CD4-positive, CD25-positive, alpha-beta regulatory T cell (primary cell): ENCODE measurements at regions not wholly inside any gene's neighbourhood (a gene's known extent, or its start where the extent isn't known, plus 50 kb on each side); places are given as distances from the start of the nearest gene placed in this dataset.

Source experiments
- ATAC-seq, 2 donors: fragments of 150-1000 bp; cut with Tn5 transposase; one replicate each; pipeline ENCODE4 v1.10.0; 2021; ENCODE audit warnings: low read depth in 2 of 2, moderate number of reproducible peaks in 2 of 2, moderate library complexity in 1 of 2
- DNase-seq, 3 donors: peaks; one replicate each; pipeline versions ENCODE4 v3.0.0 to v3.0.0-alpha.2; 2012 to 2022; ENCODE audit warnings: mixed read lengths in 1 of 3
- H3K27ac ChIP-seq: one replicate; pipeline ENCODE4 v1.7.0; 2013; ENCODE audit warnings: mild to moderate bottlenecking, low read length; ENCODE audit not compliant: insufficient read depth, poor library complexity, severe bottlenecking
- H3K27me3 ChIP-seq: one replicate; pipeline ENCODE4 v1.7.0; 2013; ENCODE audit warnings: low read length; ENCODE audit not compliant: control insufficient read depth, insufficient read depth
- H3K36me3 ChIP-seq: one replicate; pipeline ENCODE4 v1.7.0; 2013; ENCODE audit warnings: mild to moderate bottlenecking, low read length, moderate library complexity; ENCODE audit not compliant: control insufficient read depth, insufficient read depth
- H3K4me1 ChIP-seq: 2 replicates; pipeline ENCODE4 v1.7.0; 2013; ENCODE audit warnings: mild to moderate bottlenecking, low read length; ENCODE audit not compliant: insufficient read depth, control insufficient read depth, poor library complexity, severe bottlenecking
- H3K4me3 ChIP-seq: one replicate; pipeline ENCODE4 v1.7.0; 2013; ENCODE audit warnings: low read depth, mild to moderate bottlenecking, low read length, moderate library complexity
- H3K9me3 ChIP-seq, 2 experiments: 1 replicate in 1 of 2; 2 replicates in 1 of 2; pipeline ENCODE4 v1.7.0; 2013; ENCODE audit warnings: low read length in 2 of 2, mild to moderate bottlenecking in 1 of 2, moderate library complexity in 1 of 2; ENCODE audit not compliant: control insufficient read depth in 2 of 2
- H3K27ac Mint-ChIP-seq, 3 donors: one replicate each; pipeline ENCODE4 v1.8.0; 2020 to 2022; ENCODE audit warnings: mild to moderate bottlenecking in 3 of 3, mixed read lengths in 3 of 3, moderate library complexity in 2 of 3
- H3K27me3 Mint-ChIP-seq: one replicate; pipeline ENCODE4 v1.8.0; 2022; ENCODE audit warnings: mild to moderate bottlenecking, mixed read lengths
- H3K36me3 Mint-ChIP-seq: one replicate; pipeline ENCODE4 v1.8.0; 2020; ENCODE audit warnings: mixed read lengths
- H3K4me1 Mint-ChIP-seq, 4 donors: one replicate each; pipeline ENCODE4 v1.8.0; 2020 to 2022; ENCODE audit warnings: mixed read lengths in 4 of 4, mild to moderate bottlenecking in 1 of 4
- H3K4me3 Mint-ChIP-seq, 4 donors: one replicate each; pipeline ENCODE4 v1.8.0; 2020 to 2022; ENCODE audit warnings: mild to moderate bottlenecking in 4 of 4, mixed read lengths in 4 of 4, moderate library complexity in 3 of 4
- H3K9me3 Mint-ChIP-seq, 7 donors: one replicate each; pipeline ENCODE4 v1.8.0; 2020 to 2022; ENCODE audit warnings: mixed read lengths in 7 of 7, mild to moderate bottlenecking in 3 of 7, moderate library complexity in 2 of 7

DNA sequence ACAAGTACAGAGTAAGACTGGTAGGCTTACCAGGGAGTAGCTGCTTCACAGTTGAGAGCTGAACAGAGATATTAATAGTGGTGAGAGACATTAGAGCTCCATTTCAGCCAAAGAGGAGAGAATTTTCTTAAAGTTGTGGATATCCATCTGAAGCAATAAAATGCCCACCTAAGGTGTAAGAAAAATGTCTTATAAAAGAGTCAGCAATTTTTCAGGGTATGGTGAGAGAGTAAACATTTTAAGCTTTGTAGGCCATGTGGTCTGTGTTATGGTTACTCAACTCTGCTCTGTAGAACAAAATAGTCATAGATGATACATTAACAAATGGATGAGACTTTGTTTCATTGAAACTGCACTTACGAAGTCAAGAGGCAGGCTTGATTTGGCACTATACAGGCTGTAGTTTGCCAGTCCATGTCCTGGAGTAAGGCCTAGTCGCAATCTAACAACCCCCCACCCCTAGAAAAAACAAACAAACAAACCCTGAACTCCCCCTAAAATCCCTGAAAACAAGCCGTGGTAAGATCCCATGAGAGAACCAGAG lies 945.4 kb upstream of the SEMA6A start:
- no peaks in the 10 kb centered on the region for H3K27me3 ChIP-seq
- Mint-ChIP-seq H3K27ac (no peak overlapping the region), H3K4me1 (no peaks in the 10 kb centered on the region), H3K4me3 (no peak overlapping the region), H3K36me3 (no peaks in the 10 kb centered on the region), H3K9me3 (peaks cover 4 to 14% (median 7%) of the 10 kb centered on the region in 7 donors), H3K27me3 (no peaks in the 10 kb centered on the region)
- no peak overlapping the region for H3K4me3 ChIP-seq
- H3K9me3 ChIP-seq = no peaks in the 10 kb centered on the region
- DNase-seq (no peak), ATAC-seq (no peak)
- H3K27ac ChIP-seq = no peak overlapping the region
- H3K36me3 ChIP-seq = no peaks in the 10 kb centered on the region
- no peaks in the 10 kb centered on the region for H3K4me1 ChIP-seq

DNA sequence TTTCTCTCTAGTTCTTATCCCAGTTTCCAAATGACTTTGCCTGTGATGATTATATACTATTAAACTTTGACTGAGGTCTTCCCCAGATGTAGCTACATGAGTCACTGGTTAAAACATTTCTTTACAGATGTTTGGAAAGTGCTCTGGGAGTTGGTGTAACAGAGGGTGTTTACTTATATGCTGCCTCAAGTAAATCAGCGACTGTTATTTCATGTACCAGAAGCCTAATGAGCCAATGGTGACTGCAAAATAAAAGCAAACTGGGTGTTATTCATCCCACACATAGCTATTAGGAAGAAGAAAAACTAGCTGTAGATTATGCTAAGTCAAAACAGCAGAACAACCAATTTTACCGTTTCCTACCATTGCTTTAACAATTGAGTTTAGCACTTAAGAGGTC lies 929.7 kb upstream of the SEMA6A start:
- Histone ChIP-seq H3K36me3 (no peaks in the 10 kb centered on the region), H3K9me3 (no peaks in the 10 kb centered on the region), H3K27ac (no peak overlapping the region), H3K4me3 (no peak overlapping the region), H3K4me1 (no peaks in the 10 kb centered on the region), H3K27me3 (no peaks in the 10 kb centered on the region)
- no peak overlapping the region for H3K27ac Mint-ChIP-seq
- H3K4me1 Mint-ChIP-seq = no peaks in the 10 kb centered on the region
- ATAC-seq = no peak
- no peaks in the 10 kb centered on the region for H3K27me3 Mint-ChIP-seq
- no peaks in the 10 kb centered on the region for H3K36me3 Mint-ChIP-seq
- no peak overlapping the region for H3K4me3 Mint-ChIP-seq
- H3K9me3 Mint-ChIP-seq = peaks cover 0 to 10% (median 1%) of the 10 kb centered on the region in 7 donors
- DNase-seq = no peak

DNA sequence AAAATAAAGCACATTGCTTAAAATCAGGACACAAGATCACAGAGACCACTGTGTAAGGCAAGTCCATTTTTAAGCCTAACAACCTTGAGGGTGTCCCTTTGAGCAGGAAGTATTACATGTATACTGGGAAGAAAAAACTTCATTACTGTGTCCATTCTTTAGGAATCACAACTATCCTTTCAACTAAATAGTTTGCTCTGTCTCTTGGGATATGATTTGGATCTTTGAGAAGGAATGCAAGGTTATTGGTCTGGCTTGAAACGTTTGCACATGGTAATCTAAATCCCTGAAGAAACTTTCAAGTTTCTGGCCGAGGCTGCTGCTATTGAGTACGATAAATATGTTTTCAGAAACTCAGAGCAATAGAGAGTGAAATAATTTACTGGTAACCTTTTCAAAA lies 923.0 kb upstream of the SEMA6A start:
- Mint-ChIP-seq H3K4me3 (no peak overlapping the region), H3K9me3 (peaks cover 0 to 22% (median 2%) of the 10 kb centered on the region in 7 donors), H3K36me3 (no peaks in the 10 kb centered on the region), H3K4me1 (no peaks in the 10 kb centered on the region), H3K27ac (no peak overlapping the region), H3K27me3 (no peaks in the 10 kb centered on the region)
- no peaks in the 10 kb centered on the region for H3K36me3 ChIP-seq
- no peak overlapping the region for H3K27ac ChIP-seq
- no peaks in the 10 kb centered on the region for H3K27me3 ChIP-seq
- no peaks in the 10 kb centered on the region for H3K4me1 ChIP-seq
- no peak for ATAC-seq
- H3K9me3 ChIP-seq = no peaks in the 10 kb centered on the region
- DNase-seq = no peak
- no peak overlapping the region for H3K4me3 ChIP-seq

DNA sequence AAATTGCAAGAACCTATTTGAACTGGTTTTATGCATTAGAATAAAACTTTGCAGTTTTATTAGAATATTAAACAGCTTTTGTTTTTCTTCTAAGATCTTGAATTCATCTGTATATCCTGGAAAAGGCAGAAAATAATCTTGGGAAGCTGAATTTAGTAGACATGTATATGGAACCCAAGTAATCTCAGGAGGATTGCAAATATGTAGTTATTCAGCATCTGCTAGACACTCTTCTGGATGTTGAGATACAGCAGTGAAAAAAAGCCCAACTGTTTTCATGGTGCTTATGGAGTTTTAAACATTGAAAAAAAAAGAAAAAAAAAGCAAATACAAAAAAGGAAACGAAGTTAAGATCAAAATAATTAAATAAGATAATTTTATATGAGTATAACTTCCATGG lies 922.2 kb upstream of the SEMA6A start:
- no peaks in the 10 kb centered on the region for H3K27me3 ChIP-seq
- ATAC-seq (no peak), DNase-seq (no peak)
- H3K4me3 ChIP-seq = no peak overlapping the region
- no peaks in the 10 kb centered on the region for H3K4me1 ChIP-seq
- Mint-ChIP-seq H3K4me1 (no peaks in the 10 kb centered on the region), H3K4me3 (no peak overlapping the region), H3K27me3 (no peaks in the 10 kb centered on the region), H3K36me3 (no peaks in the 10 kb centered on the region), H3K9me3 (peaks cover 0 to 14% (median 2%) of the 10 kb centered on the region in 7 donors), H3K27ac (no peak overlapping the region)
- H3K27ac ChIP-seq = no peak overlapping the region
- no peaks in the 10 kb centered on the region for H3K36me3 ChIP-seq
- no peaks in the 10 kb centered on the region for H3K9me3 ChIP-seq

DNA sequence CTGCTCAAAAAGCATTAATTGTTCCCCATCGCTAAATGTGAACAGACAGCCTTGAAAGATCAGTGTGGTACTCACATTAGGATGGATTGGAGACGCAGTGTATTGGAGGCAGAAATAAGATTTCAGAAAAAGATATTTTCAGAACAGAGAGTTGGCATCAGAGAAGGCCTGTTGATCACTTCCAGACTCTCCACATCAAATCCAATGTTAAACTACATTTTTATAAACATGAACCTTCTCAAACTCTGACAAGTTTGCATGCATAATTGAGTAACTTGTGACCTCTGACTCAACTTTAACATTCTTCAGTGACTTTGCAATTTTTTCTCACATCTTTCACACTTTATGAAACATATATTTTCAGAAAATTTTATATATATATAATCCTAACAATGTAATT lies 919.6 kb upstream of the SEMA6A start:
- H3K36me3 ChIP-seq = no peaks in the 10 kb centered on the region
- no peak for DNase-seq
- no peak overlapping the region for H3K27ac ChIP-seq
- H3K27me3 ChIP-seq = no peaks in the 10 kb centered on the region
- H3K4me3 Mint-ChIP-seq = no peak overlapping the region
- no peak overlapping the region for H3K4me3 ChIP-seq
- no peaks in the 10 kb centered on the region for H3K27me3 Mint-ChIP-seq
- no peaks in the 10 kb centered on the region for H3K36me3 Mint-ChIP-seq
- H3K27ac Mint-ChIP-seq = no peak overlapping the region
- H3K9me3 Mint-ChIP-seq = peaks cover 0 to 14% (median 0%) of the 10 kb centered on the region in 7 donors
- no peaks in the 10 kb centered on the region for H3K4me1 ChIP-seq
- H3K9me3 ChIP-seq = no peaks in the 10 kb centered on the region
- ATAC-seq = no peak
- H3K4me1 Mint-ChIP-seq = no peaks in the 10 kb centered on the region

DNA sequence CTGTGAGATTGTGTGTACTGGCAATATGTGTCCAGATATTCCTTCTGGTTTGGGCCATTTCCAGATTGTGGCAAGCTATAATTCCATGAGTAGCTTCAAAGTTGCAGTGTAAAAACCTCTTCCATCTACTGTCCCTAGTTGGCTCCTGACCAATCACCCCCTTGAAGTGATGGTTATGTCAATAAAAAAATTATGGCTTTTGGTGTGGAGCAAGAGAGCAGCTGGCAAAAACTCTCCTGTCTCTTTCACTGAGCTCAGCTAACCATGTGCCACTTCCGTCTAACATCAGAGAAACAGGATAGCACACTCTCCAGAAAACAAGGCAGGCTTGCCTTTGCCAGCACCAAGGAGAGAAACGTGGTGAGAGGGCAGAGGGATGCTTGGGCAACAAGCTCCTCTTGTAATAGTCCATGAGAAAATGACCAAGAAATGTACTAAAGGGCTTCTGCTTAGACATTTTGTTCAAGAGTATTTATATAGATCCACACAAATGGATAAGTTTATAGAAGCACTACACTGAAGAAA lies 914.4 kb upstream of the SEMA6A start:
- Mint-ChIP-seq H3K4me3 (no peak overlapping the region), H3K36me3 (no peaks in the 10 kb centered on the region), H3K27me3 (no peaks in the 10 kb centered on the region), H3K4me1 (no peaks in the 10 kb centered on the region), H3K9me3 (peaks cover 0 to 7% (median 0%) of the 10 kb centered on the region in 7 donors), H3K27ac (no peak overlapping the region)
- Histone ChIP-seq H3K36me3 (no peaks in the 10 kb centered on the region), H3K9me3 (no peaks in the 10 kb centered on the region), H3K27ac (no peak overlapping the region), H3K27me3 (no peaks in the 10 kb centered on the region), H3K4me3 (no peak overlapping the region), H3K4me1 (no peaks in the 10 kb centered on the region)
- DNase-seq (no peak), ATAC-seq (no peak)

DNA sequence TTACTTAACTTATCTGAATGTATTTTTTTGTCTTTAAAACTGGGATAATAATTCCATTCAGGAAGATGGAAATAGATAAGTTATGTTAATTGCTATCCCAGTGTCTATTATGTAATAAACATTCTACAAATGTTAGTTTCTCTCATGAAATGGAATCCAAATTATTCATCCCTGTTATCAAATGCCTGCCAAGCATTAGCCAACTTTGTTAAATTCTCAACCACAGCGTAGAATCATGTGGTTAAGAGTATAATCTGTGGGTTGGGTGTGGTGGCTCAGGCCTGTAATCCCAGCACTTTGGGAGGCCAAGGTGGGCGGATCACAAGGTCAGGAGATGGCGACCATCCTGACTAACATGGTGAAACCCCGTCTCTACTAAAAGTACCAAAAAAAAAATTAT lies 912.9 kb upstream of the SEMA6A start:
- H3K27ac Mint-ChIP-seq = no peak overlapping the region
- H3K27me3 Mint-ChIP-seq = no peaks in the 10 kb centered on the region

DNA sequence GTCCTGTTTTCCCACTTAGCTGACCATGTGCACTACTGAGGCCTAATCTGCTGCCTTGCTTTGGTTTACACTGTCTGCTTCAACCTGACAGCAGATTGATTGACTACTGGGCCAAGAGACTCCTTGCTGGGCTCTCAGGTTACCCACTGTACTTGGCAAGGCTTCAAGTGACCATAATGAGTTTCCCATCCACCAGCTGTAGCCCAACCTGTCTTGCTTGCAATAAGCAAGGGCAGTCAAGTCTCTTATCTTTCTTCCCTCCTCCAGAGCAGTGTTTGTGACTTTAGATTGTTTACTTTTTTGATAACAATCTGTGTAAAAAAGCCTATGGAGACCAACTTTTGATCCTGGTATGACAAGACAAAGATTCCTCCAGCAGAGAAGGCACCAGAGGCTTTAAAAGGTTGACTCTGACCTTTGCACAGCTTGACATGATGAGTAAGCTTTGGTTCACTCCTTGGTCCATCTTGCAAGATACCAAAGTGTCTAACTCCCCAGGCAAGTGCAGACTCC lies 912.3 kb upstream of the SEMA6A start:
- H3K27me3 Mint-ChIP-seq = no peaks in the 10 kb centered on the region
- peaks cover 0 to 4% (median 2%) of the 10 kb centered on the region in 7 donors for H3K9me3 Mint-ChIP-seq
- no peak overlapping the region for H3K4me3 Mint-ChIP-seq
- H3K4me1 Mint-ChIP-seq = no peaks in the 10 kb centered on the region
- Histone ChIP-seq H3K4me3 (no peak overlapping the region), H3K27me3 (no peaks in the 10 kb centered on the region), H3K9me3 (no peaks in the 10 kb centered on the region), H3K27ac (no peak overlapping the region), H3K36me3 (no peaks in the 10 kb centered on the region), H3K4me1 (no peaks in the 10 kb centered on the region)
- no peak for DNase-seq
- no peak overlapping the region for H3K27ac Mint-ChIP-seq
- no peaks in the 10 kb centered on the region for H3K36me3 Mint-ChIP-seq
- no peak for ATAC-seq

More for the DNA sequence above, 912.9 kb upstream of the SEMA6A start:
- ATAC-seq (no peak), DNase-seq (no peak)
- Histone ChIP-seq H3K36me3 (no peaks in the 10 kb centered on the region), H3K27ac (no peak overlapping the region), H3K4me1 (no peaks in the 10 kb centered on the region), H3K27me3 (no peaks in the 10 kb centered on the region), H3K9me3 (no peaks in the 10 kb centered on the region), H3K4me3 (no peak overlapping the region)
- peaks cover 0 to 4% (median 2%) of the 10 kb centered on the region in 7 donors for H3K9me3 Mint-ChIP-seq
- H3K36me3 Mint-ChIP-seq = no peaks in the 10 kb centered on the region
- no peak overlapping the region for H3K4me3 Mint-ChIP-seq
- H3K4me1 Mint-ChIP-seq = no peaks in the 10 kb centered on the region
